GM21717 (cell line): ENCODE measurements at regions not wholly inside any gene's neighbourhood (a gene's known extent, or its start where the extent isn't known, plus 50 kb on each side); places are given as distances from the start of the nearest gene placed in this dataset.

Experiments used
- ATAC-seq: cut with Tn5 transposase; IDR thresholded peaks from one replicate; pipeline ENCODE4 v1.9.1; 2021; ENCODE audit warnings: mild to moderate bottlenecking, moderate library complexity; ENCODE audit not compliant: unreplicated experiment

DNA sequence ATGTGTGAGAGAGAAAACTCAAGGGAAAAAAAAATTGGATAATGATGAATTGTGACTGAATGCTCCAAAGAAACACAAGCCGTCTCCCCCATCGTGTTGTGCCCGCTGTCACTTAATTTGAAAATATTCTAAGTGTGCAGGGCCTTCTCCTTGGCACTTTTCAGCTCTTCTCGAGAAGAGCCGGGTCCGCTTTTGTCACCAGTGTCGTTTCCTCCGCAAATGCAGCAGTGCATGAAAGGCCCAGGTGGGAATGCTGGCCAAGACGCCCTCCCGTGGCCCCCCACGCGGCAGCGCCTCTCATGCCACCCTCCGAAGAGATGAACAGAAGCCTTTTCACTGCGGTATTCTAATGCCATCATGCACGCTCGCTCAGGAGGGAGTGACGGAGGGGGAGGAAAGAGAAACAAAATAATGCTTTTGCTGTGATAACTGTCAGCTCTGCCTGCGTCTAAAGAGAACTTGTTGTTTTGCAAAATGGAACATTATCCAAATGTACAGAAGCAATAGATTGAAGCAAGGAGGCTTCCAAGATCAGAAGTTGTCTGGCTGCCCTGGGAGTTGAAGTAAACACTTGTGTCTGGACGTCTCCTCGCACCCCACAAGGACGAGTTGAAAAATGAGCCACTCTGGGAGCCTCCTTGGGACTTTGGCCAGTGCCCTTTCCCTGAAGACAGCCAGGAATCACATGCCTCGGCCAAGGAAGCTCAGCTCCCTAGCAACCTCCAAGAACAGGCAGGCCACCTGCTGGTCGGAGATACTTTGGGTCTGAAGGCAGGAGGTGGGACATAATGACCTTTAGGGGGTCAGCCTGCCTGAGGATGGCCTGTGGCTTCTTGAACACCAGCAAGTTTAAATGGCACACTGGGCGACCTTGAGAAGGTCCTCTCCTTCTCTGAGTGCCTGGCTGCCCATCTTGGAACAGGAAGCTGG, 166.1 kb upstream of the ZC3H12A start:
- no peak for ATAC-seq

DNA sequence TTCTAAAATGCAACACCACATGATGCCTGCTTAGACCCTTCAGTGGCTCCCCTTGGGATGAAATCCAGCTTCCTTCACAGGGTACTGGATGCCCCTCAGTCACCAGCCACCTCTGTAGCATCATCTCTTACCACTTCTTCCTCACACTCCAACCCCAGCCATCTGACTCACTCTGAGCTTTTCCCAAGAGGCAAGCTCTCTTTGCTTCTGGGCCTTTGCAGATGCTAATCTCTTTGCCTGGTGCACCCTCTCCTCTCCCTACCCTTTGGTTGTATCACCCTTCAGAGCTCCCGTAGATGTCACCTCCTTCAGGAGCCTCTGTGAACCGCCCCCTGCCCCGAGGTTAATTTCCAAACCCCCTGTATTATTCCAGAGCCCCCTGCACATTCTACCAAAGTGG, 164.8 kb upstream of the ZC3H12A start:
- no peak for ATAC-seq

DNA sequence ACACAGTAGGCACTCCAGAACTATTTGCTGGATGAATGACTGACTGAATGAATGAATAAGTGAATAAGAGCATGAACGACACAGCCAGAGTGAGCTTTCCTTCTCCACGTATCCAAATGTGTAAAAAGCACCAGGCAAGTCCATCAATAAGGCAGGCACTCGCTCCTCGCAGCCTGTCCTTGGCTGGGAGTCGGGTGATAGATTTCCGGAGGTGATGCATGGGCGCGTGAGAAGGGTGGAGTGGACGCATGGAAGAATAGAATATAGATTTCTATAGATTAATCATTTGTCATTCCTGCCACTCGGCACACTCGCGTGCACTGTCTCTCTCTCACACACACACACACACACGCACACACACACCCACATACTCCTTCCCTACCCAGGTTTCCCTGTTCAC, 164.3 kb upstream of the ZC3H12A start:
- no peak for ATAC-seq

DNA sequence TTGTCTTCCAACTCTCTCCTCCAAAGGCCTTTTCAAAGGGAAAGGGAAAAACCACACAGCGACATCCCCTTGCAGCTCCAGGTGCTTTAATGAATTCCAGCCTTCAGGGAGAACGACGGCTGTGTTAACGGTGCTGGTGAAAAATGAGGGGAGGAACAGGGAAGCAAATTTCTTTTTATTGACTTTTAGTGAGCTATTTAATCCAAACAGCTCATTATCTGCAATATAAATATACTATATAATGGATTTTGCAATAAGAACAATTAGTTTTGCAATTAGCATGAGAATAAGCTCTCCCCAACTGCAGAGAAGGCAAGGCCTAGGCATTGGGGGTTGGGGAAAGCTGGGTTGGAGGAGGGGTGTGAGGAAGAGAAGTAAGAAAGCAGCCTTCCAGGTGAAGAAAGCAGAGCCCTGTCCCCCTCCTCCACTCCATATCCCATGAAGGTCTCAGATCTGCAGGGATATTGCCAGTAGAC, 159.0 kb upstream of the ZC3H12A start:
- ATAC-seq, result no peak

DNA sequence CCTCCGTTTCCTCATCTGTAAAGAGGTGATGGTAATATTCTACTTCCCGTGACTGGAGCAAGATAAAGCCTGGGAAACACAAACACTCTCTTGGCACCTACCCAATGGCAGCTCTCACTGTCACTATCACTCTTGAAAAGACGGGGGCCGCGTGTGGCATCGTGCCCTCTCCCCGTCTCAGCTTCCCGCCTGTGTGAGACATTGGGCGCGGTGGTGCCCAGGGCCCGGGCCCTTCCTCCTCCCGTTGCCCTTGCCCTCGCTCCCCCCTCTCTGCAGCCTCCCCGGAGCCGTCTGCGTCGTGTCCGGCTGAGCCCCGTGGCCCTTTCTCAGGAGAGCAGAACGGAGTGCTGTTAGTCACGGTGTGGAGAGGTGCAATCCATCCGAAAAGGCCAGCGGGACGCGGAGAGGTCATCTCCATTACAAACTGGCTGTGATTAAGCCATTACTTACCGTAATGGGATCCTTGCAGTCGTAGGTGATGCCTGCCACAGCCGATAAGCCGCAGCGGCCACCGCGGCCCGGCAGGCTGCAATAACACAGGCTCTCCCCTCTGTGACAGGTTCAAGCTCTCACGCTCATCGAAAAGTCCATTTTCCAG, 156.4 kb upstream of the ZC3H12A start:
- no peak for ATAC-seq

DNA sequence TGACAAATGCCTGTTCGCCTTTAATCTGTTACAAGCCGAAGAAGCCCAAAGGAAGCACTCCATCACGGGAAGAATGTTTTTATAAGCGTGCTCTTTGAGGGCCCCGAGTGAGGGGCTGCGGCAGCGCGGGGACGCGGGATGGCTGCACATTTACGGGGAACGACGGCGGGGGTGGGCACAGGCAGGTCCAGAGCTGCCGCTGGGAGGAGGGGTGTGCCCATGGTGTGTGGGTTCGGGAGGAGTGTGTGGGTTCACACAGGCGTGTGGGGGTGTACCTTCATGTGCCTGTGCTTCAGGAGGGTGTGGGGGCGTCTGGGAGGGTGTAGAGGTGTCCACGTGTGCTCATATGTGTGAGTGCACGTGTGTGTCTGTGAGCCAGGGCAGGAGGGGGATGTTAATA, 155.9 kb upstream of the ZC3H12A start:
- ATAC-seq, result no peak

DNA sequence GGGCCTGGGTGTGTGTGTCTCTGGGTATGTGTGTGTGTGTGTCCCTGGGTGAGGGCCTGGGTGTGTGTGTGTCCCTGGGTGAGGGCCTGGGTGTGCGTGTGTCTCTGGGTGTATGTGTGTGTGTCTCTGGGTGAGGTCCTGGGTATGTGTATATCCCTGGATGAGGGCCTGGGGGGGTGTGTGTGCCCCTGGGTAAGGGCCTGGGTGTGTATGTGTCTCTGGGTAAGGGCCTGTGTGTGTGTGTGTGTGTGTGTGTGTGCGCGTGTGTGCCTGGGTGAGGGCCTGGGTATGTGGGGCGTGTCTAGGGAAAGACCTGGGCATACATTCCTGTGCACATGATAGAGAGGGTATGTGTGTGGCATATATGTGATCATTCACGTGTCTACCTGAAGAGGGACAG, 155.1 kb upstream of the ZC3H12A start:
- ATAC-seq, result no peak

DNA sequence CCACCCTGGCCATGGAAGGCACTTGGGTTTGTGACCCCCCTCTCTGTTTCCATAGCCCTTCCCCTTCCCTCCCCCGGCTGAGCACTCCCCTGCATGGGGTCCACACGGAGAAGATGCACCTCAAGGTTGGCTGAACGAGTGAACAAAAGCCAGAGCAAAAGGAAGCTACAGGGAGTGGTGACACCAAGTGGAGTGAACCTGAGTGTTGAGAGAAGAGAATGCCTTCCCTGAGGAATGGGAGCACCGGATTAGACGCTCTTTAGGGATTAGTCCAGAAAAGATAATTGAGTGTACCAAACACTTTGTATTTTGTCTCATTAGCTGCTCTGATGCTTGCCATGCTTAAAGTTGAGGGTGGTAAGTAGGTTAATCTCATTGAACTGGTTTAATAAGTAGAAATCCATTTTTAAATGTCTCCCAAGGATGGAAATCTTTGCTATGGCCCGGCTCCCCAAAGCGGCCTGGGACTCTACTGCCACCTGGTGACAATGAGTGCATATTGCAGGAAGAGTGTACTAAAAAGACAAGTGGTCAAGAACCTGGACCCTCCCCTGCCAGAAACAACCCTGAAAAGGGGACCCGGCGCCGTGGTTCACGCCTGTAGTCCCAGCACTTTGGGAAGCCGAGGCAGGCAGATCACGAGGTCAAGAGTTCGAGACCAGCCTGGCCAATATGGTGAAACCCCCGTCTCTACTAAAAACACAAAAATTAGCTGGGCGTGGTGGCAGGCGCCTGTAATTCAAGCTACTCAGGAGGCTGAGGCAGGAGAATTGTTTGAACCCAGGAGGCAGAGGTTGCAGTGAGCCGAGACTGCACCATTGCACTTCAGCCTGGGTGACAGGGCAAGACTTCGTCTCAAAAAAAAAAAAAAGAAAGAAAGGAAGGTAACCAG, 150.6 kb upstream of the ZC3H12A start:
- no peak for ATAC-seq

DNA sequence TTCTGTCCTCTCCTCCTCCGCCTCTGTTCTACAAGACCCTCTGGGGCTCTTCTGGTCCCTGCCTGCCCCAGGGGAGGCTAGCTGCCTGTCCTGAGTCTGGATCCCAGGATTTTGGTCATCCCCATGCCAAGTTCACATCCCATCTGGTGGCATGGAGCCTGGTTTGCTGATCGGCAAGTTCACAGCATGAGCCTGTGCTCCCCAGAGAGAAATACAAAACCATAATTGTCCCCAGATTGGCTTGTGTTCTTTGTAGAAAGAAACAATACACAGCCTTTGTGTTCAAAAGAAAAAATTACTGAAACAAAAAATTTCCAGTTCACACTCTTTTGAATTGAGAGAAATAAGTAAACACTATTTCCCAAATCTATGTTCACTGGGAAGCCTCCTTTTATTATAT, 149.4 kb upstream of the ZC3H12A start:
- no peak for ATAC-seq

DNA sequence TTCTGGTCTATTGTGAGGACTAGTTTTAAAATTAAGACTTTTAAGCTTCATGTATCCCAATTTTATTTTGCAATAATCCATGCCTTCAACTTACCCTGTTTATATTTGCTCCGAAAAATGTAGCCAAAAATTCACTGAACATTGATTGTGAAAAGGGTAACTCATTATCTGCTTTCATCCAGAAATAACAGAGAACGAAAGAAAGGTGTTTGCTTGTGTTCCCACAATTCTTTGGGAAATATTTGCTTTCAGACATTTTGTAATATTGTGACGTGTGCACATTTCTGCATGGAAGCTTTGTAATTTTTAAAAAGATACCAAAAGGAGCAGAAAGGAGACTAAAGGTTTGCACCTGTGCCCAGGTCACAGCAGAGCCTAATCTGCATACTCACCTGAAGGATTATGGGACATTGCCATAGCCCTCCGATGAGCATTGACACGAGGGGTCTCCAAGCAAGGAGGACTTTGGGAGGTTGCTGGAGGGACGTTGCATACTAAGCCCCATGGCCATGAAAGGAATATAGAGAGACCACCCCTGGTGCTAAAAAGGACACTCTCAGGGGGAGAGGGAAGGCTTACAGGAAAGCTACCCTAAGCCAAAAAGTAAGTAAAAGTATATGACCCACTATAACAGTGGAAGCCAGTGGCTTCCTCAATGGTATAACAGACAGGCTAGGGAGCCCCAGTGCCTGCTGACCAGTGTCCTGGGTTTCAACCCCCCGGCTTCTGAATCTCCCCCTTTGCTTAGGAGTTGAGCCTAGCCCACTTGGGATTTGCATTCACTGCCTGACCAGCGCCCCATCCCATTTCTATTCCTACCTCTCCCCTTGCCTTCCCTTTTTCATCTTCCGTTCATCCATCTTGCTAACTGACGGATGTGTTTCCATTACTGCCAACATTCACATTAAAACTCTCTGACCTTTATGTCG, 148.6 kb upstream of the ZC3H12A start:
- no peak for ATAC-seq

DNA sequence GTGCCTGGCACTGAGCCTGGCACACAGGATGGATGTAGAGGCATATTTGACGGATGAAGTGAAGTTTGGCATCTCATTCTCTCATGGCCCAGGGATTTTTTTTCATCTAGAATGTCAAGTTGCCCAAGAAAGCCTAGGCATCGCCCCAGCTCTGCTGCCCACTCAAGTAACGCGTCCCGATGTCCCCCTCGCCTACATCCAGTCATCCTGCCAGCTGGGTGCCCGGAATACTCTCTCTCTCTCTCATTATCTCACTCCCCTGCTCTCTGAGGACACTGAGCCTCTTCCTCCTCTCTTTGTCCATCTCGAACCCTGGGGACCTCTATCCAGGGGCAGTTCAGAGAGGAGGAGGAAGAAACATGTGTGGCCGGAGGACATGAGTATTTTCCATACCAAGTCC, 142.3 kb upstream of the ZC3H12A start:
- no peak for ATAC-seq

DNA sequence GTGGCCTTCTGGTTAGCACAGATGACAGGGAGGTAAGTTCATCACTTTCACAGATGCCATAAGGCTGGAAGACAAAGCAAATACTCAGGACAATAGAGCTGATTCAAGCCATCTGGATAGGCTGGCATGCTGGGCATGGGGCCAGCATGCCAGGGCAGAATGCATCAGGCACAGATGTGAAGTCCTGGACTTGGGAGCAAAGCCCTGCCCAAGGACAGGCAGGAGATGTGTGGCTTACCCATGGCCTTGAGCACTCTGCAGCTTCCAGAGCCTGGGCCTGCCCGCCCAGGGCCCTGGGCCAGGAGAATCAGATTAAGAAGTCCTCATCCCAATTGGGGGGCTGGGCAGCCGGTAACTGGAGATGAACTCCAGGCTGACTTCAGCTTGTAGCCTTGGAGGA, 135.7 kb upstream of the ZC3H12A start:
- no peak for ATAC-seq

DNA sequence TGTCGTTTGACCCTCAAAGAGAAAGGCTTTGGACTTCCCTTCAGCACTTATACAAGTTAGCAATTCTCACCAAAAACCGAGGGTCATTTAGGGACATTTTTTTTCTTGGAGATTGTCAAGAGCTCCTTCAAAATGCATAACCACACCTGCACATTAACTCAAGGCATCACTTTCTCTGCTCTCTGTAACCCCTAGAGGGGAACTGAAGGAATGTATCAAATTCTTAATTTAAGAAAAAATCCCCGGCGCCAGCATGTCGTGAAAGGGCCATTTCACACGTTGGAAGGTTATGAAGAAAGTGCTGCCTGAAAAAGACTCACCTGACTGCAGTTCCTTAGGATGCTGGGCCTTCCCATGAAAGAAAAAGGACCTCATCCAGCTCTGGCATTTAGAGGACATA, 131.6 kb upstream of the ZC3H12A start:
- no peak for ATAC-seq

DNA sequence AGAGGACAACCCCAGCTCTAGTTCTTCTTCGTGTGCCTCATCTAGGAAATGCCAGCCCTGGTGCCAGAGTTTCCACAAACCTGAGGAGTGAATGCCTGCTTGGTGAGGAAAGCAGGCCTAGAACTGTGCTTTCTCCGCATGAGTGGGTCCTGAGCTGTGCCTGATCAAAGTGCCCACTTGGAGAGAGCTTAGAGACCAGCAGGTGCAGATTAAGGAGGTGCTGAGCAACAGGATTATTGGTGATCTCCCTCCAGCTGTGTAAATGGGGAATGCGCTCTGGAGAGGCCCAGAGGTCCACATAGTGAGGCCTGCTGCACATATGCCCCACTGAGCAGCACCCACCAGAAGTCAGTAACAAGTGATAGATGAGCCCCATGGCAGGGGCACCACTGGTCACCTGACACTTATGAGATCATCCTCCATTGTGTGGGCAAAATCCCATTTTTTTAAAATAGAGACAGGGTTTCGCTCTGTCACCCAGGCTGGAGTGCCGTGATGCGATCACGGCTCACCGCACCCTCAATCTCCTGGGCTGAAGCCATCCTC, 127.2 kb upstream of the ZC3H12A start:
- no peak for ATAC-seq

DNA sequence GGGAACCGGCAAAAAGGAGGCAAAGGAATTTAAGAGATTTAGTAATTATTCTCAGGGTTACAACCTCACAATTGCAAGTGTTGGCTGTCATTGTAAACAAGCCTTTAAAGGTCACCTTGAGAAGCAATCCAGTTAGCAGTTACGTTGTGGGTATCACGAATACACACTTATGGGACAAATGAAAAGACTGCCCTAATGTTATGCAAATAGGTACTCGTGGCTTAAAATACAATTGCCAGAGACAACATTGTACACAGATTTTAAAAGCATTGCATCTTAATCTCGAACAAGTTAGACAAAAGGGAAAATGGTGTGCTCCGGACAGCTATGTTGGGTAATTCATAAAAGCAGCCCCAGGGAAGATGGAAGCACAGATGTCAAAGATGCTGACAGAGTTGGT, 120.5 kb upstream of the ZC3H12A start:
- ATAC-seq, result no peak

DNA sequence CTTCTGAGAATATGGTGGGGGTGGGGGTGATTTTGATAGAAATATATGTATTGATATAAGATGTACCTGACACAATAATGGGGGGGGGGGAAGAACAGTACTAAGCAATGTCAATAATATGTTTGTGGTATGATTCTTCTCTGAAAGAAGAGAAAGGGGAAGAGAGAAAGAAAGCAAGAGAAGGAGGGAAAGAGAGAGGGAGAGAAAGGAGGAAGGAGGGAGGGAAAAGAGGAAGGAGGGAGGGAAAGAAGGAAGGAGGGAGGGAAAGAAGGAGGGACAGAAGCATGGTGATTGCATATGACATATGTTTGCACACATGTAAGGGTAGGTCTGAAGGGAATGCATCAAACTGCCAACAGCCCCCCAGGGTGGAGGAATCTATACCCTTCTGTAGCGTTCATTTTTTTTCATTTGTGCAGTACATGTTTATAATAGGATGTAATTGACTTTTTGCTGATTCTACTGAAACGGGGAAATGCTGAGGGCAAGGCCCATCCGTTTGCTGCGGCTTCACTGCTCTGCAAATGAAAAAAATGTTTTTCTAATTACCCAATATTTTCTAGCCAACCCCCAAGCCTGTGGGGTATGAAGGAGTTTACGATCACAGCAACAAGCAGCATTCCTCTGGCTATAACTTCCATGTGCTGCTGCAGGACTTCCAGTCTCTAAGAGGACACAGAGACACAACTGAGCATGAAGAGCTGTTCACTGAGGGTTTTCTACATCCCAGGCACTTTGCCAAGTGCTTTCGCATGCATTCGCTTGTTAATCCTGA, 119.3 kb upstream of the ZC3H12A start:
- ATAC-seq, result no peak

DNA sequence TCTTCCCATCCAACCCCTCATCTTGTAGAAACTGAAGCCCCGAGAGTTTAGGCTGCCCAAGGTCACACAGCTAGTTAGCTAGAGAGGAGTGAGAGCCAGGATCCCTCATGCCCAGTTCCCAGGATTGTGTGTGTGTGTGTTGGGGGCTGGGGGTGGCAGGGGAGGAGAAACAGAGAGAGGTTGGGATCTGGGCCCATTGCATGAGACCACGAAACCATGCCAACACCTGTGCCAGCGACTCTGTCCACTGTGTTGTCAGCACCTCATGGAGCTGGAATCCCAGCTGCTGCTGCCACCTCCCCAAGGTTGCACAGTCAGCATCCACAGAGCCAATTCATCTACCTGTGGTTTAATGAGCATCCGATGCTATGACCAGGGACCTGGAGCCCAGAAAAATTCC, 115.4 kb upstream of the ZC3H12A start:
- no peak for ATAC-seq

DNA sequence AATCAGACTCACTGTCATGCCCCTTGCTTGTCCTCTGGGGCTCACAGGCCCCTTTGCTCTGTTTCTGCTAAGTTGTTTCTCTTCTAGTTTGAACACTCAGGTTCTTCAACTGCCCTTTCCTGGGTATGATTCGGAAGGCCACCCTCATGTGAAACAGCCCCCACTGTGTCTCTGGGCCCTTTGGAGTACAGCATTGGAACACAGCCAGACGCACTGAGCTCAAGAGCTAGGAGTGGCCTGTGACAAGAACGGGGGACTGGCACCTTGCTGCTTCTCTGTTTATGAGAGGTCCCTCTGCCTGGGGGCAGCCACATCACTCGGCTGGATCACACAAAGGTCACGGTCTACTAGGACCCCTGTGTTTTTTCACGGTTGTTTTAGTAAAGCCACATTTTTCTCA, 114.4 kb upstream of the ZC3H12A start:
- ATAC-seq, result no peak
